ENCODE measurements at regions not wholly inside any gene's neighbourhood (a gene's known extent, or its start where the extent isn't known, plus 50 kb on each side); places are given as distances from the start of the nearest gene placed in this dataset.

DNA sequence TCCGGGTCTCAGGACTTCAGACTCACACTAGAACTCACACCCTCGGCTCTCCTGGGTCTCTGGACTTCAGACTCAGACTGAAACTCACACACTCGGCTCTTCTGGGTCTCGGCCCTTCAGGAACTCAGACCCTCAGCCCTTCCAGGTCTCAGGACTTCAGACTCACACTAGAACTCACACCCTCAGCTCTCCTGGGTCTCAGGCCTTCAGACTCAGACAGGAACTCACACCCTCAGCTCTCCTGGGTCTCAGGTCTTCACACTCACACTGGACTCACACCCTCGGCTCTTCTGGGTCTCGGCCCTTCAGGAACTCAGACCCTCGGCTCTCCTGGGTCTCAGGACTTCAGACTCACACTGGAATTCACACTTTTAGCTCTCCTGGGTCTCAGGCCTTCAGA lies 137.3 kb downstream of the CRLF2 start:
- Histone ChIP-seq H3K27me3 (replicated peaks; ENCODE audit: insufficient read depth, low read depth, low read length, poor library complexity) (no peaks in the 10 kb centered on the region), H3K4me3 (ENCODE audit: low read depth, low read length, poor library complexity, severe bottlenecking) (no peak overlapping the region), H3K27ac (ENCODE audit: low read depth, low read length, poor library complexity, severe bottlenecking) (no peak overlapping the region), H3K4me1 (ENCODE audit: insufficient read depth, low read length, poor library complexity, severe bottlenecking) (no peaks in the 10 kb centered on the region), H3K9me3 (ENCODE audit: low read depth, low read length, poor library complexity, severe bottlenecking) (peaks cover 7% of the 10 kb centered on the region), H3K36me3 (ENCODE audit: insufficient read depth, low read length, poor library complexity, severe bottlenecking) (no peaks in the 10 kb centered on the region)
- TF ChIP-seq, protein P1, sequence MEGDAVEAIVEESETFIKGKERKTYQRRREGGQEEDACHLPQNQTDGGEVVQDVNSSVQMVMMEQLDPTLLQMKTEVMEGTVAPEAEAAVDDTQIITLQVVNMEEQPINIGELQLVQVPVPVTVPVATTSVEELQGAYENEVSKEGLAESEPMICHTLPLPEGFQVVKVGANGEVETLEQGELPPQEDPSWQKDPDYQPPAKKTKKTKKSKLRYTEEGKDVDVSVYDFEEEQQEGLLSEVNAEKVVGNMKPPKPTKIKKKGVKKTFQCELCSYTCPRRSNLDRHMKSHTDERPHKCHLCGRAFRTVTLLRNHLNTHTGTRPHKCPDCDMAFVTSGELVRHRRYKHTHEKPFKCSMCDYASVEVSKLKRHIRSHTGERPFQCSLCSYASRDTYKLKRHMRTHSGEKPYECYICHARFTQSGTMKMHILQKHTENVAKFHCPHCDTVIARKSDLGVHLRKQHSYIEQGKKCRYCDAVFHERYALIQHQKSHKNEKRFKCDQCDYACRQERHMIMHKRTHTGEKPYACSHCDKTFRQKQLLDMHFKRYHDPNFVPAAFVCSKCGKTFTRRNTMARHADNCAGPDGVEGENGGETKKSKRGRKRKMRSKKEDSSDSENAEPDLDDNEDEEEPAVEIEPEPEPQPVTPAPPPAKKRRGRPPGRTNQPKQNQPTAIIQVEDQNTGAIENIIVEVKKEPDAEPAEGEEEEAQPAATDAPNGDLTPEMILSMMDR (conservative IDR thresholded peaks at IDR 0.05; ENCODE audit: low read depth, low read length) = no peak
- no peak for TF ChIP-seq EZH2 (IDR thresholded peaks at IDR 0.05; ENCODE audit: borderline replicate concordance, low read depth, low read length, poor library complexity, severe bottlenecking)
- ChIA-PET POLR2A (ENCODE audit: low non-redundant PET) (no interaction called here), CTCF (no interaction called here)
- no TSS peak for BruUV-seq (replicated peaks)
- DNase-seq (ENCODE audit: low spot score) = no peak
- intact Hi-C loops (cut with micrococcal nuclease; ENCODE audit: unreplicated experiment) = no loop called here

DNA sequence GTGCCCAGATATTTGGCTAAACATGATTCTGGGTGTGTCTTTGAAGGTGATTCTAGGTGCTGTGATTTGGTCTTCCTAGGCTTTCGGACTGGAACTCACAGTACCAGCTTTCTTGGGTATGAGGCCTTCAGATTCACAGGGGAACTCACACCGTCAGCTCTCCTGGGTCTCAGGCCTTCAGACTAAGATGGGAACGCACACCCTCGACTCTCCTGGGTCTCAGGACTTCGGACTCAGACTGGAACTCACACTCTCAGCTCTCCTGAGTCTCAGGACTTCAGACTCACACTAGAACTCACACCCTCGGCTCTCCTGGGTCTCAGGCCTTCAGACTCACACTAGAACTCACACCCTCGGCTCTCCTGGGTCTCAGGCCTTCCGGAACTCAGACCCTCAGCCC lies 137.7 kb downstream of the CRLF2 start:
- CTCF ChIA-PET = no interaction called here
- DNase-seq (ENCODE audit: low spot score) = no peak
- H3K27me3 ChIP-seq (replicated peaks; ENCODE audit: insufficient read depth, low read depth, low read length, poor library complexity) = no peaks in the 10 kb centered on the region
- TF ChIP-seq, protein P1 (conservative IDR thresholded peaks at IDR 0.05; ENCODE audit: low read depth, low read length) = no peak
- H3K36me3 ChIP-seq (ENCODE audit: insufficient read depth, low read length, poor library complexity, severe bottlenecking) = no peaks in the 10 kb centered on the region
- peaks cover 7% of the 10 kb centered on the region for H3K9me3 ChIP-seq (ENCODE audit: low read depth, low read length, poor library complexity, severe bottlenecking)
- BruUV-seq (replicated peaks) = no TSS peak
- no peak overlapping the region for H3K4me3 ChIP-seq (ENCODE audit: low read depth, low read length, poor library complexity, severe bottlenecking)
- no peak overlapping the region for H3K27ac ChIP-seq (ENCODE audit: low read depth, low read length, poor library complexity, severe bottlenecking)
- intact Hi-C loops (cut with micrococcal nuclease; ENCODE audit: unreplicated experiment) = no loop called here
- no peaks in the 10 kb centered on the region for H3K4me1 ChIP-seq (ENCODE audit: insufficient read depth, low read length, poor library complexity, severe bottlenecking)
- POLR2A ChIA-PET (ENCODE audit: low non-redundant PET) = no interaction called here

DNA sequence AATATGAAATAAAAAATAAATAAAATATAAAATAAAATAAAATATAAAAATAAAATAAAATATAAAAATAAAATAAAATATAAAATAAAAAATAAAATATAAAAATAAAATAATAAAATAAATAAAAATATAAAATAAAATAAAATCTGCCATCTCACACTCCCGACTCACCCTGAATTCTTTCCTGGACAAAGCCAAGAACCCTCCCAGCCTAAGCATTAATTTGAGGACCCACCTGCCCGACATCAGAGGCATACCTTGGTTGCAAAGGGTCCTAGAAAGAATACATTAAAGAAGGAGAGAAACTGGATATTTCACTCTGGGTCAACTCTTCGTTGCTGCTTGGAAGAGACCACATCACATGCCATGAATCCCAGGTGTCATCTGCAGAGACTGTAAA lies 138.3 kb downstream of the CRLF2 start:
- Histone ChIP-seq H3K4me3 (ENCODE audit: low read depth, low read length, poor library complexity, severe bottlenecking) (no peak overlapping the region), H3K27me3 (replicated peaks; ENCODE audit: insufficient read depth, low read depth, low read length, poor library complexity) (no peaks in the 10 kb centered on the region), H3K27ac (ENCODE audit: low read depth, low read length, poor library complexity, severe bottlenecking) (no peak overlapping the region), H3K36me3 (ENCODE audit: insufficient read depth, low read length, poor library complexity, severe bottlenecking) (no peaks in the 10 kb centered on the region), H3K4me1 (ENCODE audit: insufficient read depth, low read length, poor library complexity, severe bottlenecking) (no peaks in the 10 kb centered on the region), H3K9me3 (ENCODE audit: low read depth, low read length, poor library complexity, severe bottlenecking) (peaks cover 7% of the 10 kb centered on the region)
- TF ChIP-seq, protein P1 (conservative IDR thresholded peaks at IDR 0.05; ENCODE audit: low read depth, low read length) = no peak
- TF ChIP-seq EZH2 (IDR thresholded peaks at IDR 0.05; ENCODE audit: borderline replicate concordance, low read depth, low read length, poor library complexity, severe bottlenecking) = no peak
- intact Hi-C loops (cut with micrococcal nuclease; ENCODE audit: unreplicated experiment) = no loop called here
- ChIA-PET POLR2A (ENCODE audit: low non-redundant PET) (no interaction called here), CTCF (no interaction called here)
- no TSS peak for BruUV-seq (replicated peaks)
- DNase-seq (ENCODE audit: low spot score) = no peak

All from A673 (cell line).